ENCODE measurements at regions not wholly inside any gene's neighbourhood (a gene's known extent, or its start where the extent isn't known, plus 50 kb on each side); places are given as distances from the start of the nearest gene placed in this dataset.

GRCh38 chr10:128875030-128875744, 591.9 kb upstream of the MGMT start:
- DNase-seq (ENCODE audit: low spot score), result no peak

- no peak for DNase-seq (ENCODE audit: low spot score)
Measured at GRCh38 chr10:128875956-128876736, 590.9 kb upstream of the MGMT start.

GRCh38 chr10:128877141-128877540, 589.9 kb upstream of the MGMT start:
- no peak for DNase-seq (ENCODE audit: low spot score)

GRCh38 chr10:128877936-128878335, 589.1 kb upstream of the MGMT start:
- no peak for DNase-seq (ENCODE audit: low spot score)

GRCh38 chr10:128879030-128879429, 588.0 kb upstream of the MGMT start:
- DNase-seq (ENCODE audit: low spot score), result no peak

- DNase-seq (ENCODE audit: low spot score), result no peak
Measured at GRCh38 chr10:128879441-128880140, 587.5 kb upstream of the MGMT start.

GRCh38 chr10:128880159-128880725, 586.8 kb upstream of the MGMT start:
- DNase-seq (ENCODE audit: low spot score), result no peak

- no peak for DNase-seq (ENCODE audit: low spot score)
Measured at GRCh38 chr10:128881086-128881485, 586.0 kb upstream of the MGMT start.

- DNase-seq (ENCODE audit: low spot score), result no peak
Measured at GRCh38 chr10:128883231-128884032, 583.6 kb upstream of the MGMT start.

GRCh38 chr10:128884033-128884425, 583.0 kb upstream of the MGMT start:
- DNase-seq (ENCODE audit: low spot score), result no peak

- DNase-seq (ENCODE audit: low spot score), result no peak
Measured at GRCh38 chr10:128884496-128885072, 582.5 kb upstream of the MGMT start.

- DNase-seq (ENCODE audit: low spot score), result no peak
Measured at GRCh38 chr10:128885573-128886555, 581.2 kb upstream of the MGMT start.

- no peak for DNase-seq (ENCODE audit: low spot score)
Measured at GRCh38 chr10:128887856-128888255, 579.2 kb upstream of the MGMT start.

- no peak for DNase-seq (ENCODE audit: low spot score)
Measured at GRCh38 chr10:128892005-128892404, 575.0 kb upstream of the MGMT start.

- DNase-seq (ENCODE audit: low spot score), result no peak
Measured at GRCh38 chr10:128894641-128895040, 572.4 kb upstream of the MGMT start.

GRCh38 chr10:128895473-128895872, 571.6 kb upstream of the MGMT start:
- DNase-seq (ENCODE audit: low spot score), result no peak

- no peak for DNase-seq (ENCODE audit: low spot score)
Measured at GRCh38 chr10:128896116-128896795, 570.8 kb upstream of the MGMT start.

- no peak for DNase-seq (ENCODE audit: low spot score)
Measured at GRCh38 chr10:128896963-128897362, 570.1 kb upstream of the MGMT start.

GRCh38 chr10:128897401-128898129, 569.5 kb upstream of the MGMT start:
- DNase-seq (ENCODE audit: low spot score), result no peak

Data from hematopoietic multipotent progenitor cell treated with erythropoietin and hydrocortisone succinate and interleukin-3 and kit ligand, for 17 days (in vitro differentiated cells).